Pancreas (tissue), 10 donors: ENCODE measurements at regions not wholly inside any gene's neighbourhood (a gene's known extent, or its start where the extent isn't known, plus 50 kb on each side); places are given as distances from the start of the nearest gene placed in this dataset.

ENCODE experiments used
- ATAC-seq, 4 donors: fragments of 200-7000 bp; cut with Tn5 transposase; one replicate each; pipeline versions ENCODE4 v1.8.0 to v1.9.1; 2020; ENCODE audit warnings: mild to moderate bottlenecking in 4 of 4, moderate library complexity in 4 of 4
- DNase-seq, 6 donors: peaks; one replicate each; pipeline ENCODE4 v3.0.0-alpha.2; 2020
- FAIRE-seq: peaks from 2 replicates; lab custom pipeline; 2012; peaks lifted over from hg19 to GRCh38; lab: Jason Lieb, UNC
- H3K27ac ChIP-seq, 4 donors: fragments of 200-600 bp; sonication (generic); 1 replicate in 3 of 4; 2 replicates in 1 of 4; pipeline versions ENCODE4 v1.5.0 to v1.8.0; 2020
- H3K27me3 ChIP-seq, 4 donors: fragments of 200-600 bp; one replicate each; pipeline ENCODE4 v1.8.0; 2021
- H3K36me3 ChIP-seq, 3 donors: fragments of 200-600 bp; sonication (generic) in 1 of 3; one replicate each; pipeline versions ENCODE4 v1.5.0 to v1.8.0; 2020 to 2021
- H3K4me1 ChIP-seq, 3 donors: fragments of 200-600 bp; one replicate each; pipeline ENCODE4 v1.8.0; 2021
- H3K4me3 ChIP-seq, 4 donors: fragments of 200-600 bp; sonication (generic) in 2 of 4; one replicate each; pipeline versions ENCODE4 v1.5.0 to v1.8.0; 2020 to 2021
- H3K9me3 ChIP-seq, 4 donors: fragments of 200-600 bp; one replicate each; pipeline ENCODE4 v1.8.0; 2021
- CTCF ChIP-seq, 4 donors: fragments of 200-600 bp; sonication (generic) in 3 of 4; IDR thresholded peaks; one replicate each; pipeline versions ENCODE4 v1.5.0 to v1.8.0; 2021; ENCODE audit warnings: antibody characterized with exemption in 4 of 4
- WGBS, 2 donors: extraction: QIAGEN DNeasy Blood & Tissue Kit; methylation state at CpG; one replicate each; pipeline ENCODE4 v1.1.7; 2013; 5-methylcytosine and 5-hydroxymethylcytosine counted together
- intact Hi-C, 3 donors: fragments of 100-400 bp; cut with DNase I; formaldehyde crosslinking; loops; one replicate each; pipeline versions ENCODE4 v1.11.1 to v1.14.2; 2022
- donor health status: healthy with polysubstance abuse.
- donor health status: DM: no; HTN: no; CAD: no; lungs with moderate emphysema.
- donor health status: DM: no; HTN: no; CAD: no.
- donor health status: control.
- donor health status: control.
- donor health status: Bipolar disorder and iron deficiency.
- donor health status: DM: yes; HTN: yes; CAD: no.
- donor health status: DM: no; HTN: no; CAD: no.
- donor health status: DM: no; HTN: no; CAD: no.
- donor health status: DM: yes; HTN: yes; CAD: no.

GRCh38 chr11:116434986-116435385 is 337.8 kb downstream of the BUD13 start:
- no peaks in the 10 kb centered on the region for H3K36me3 ChIP-seq
- no peak for TF ChIP-seq CTCF (IDR thresholded peaks at IDR 0.05)
- 42 to 57% methylated on average over 2 of the region's 2 CpGs for WGBS, 2 donors
- H3K27ac ChIP-seq = no peak overlapping the region
- DNase-seq (no peak), ATAC-seq (no peak), FAIRE-seq (no peak)
- intact Hi-C loops = no loop called here
- H3K4me3 ChIP-seq = no peak overlapping the region
- no peaks in the 10 kb centered on the region for H3K4me1 ChIP-seq
- H3K9me3 ChIP-seq = no peaks in the 10 kb centered on the region
- no peaks in the 10 kb centered on the region for H3K27me3 ChIP-seq

GRCh38 chr11:116432301-116432700 is 340.5 kb downstream of the BUD13 start:
- intact Hi-C loops = no loop called here
- FAIRE-seq (no peak), ATAC-seq (no peak), DNase-seq (no peak)
- Histone ChIP-seq H3K36me3 (no peaks in the 10 kb centered on the region), H3K4me1 (no peaks in the 10 kb centered on the region), H3K27me3 (no peaks in the 10 kb centered on the region), H3K4me3 (no peak overlapping the region), H3K27ac (no peak overlapping the region), H3K9me3 (no peaks in the 10 kb centered on the region)
- TF ChIP-seq CTCF (IDR thresholded peaks at IDR 0.05) = no peak
- WGBS, 2 donors = 82 to 89% methylated on average over 9 of the region's 9 CpGs

- intact Hi-C loops = no loop called here
- DNase-seq (no peak), FAIRE-seq (no peak), ATAC-seq (no peak)
- Histone ChIP-seq H3K4me3 (no peak overlapping the region), H3K9me3 (no peaks in the 10 kb centered on the region), H3K27ac (no peak overlapping the region), H3K27me3 (no peaks in the 10 kb centered on the region), H3K36me3 (no peaks in the 10 kb centered on the region), H3K4me1 (no peaks in the 10 kb centered on the region)
- 43 to 51% methylated on average over 1 of the region's 1 CpG for WGBS, 2 donors
- no peak for TF ChIP-seq CTCF (IDR thresholded peaks at IDR 0.05)
Measured at GRCh38 chr11:116431842-116432241, 340.9 kb downstream of the BUD13 start.

GRCh38 chr11:116428638-116428975 is 344.2 kb downstream of the BUD13 start:
- no peak for TF ChIP-seq CTCF (IDR thresholded peaks at IDR 0.05)
- Histone ChIP-seq H3K36me3 (no peaks in the 10 kb centered on the region), H3K27ac (no peak overlapping the region), H3K4me1 (no peaks in the 10 kb centered on the region), H3K27me3 (no peaks in the 10 kb centered on the region), H3K4me3 (no peak overlapping the region), H3K9me3 (no peaks in the 10 kb centered on the region)
- ATAC-seq (no peak), DNase-seq (no peak), FAIRE-seq (no peak)
- WGBS, 2 donors = 65 to 74% methylated on average over 6 of the region's 6 CpGs
- intact Hi-C loops = no loop called here

- H3K4me3 ChIP-seq = no peak overlapping the region
- 25 to 33% methylated on average over 11 of the region's 11 CpGs for WGBS, 2 donors
- no peaks in the 10 kb centered on the region for H3K9me3 ChIP-seq
- intact Hi-C loops = no loop called here
- no peak for DNase-seq
- no peaks in the 10 kb centered on the region for H3K36me3 ChIP-seq
- H3K27me3 ChIP-seq = no peaks in the 10 kb centered on the region
- no peak for TF ChIP-seq CTCF (IDR thresholded peaks at IDR 0.05)
- FAIRE-seq = no peak
- no peak overlapping the region for H3K27ac ChIP-seq
- no peaks in the 10 kb centered on the region for H3K4me1 ChIP-seq
- peak in 1 of 4 donors; percentile 47 for ATAC-seq
Measured at GRCh38 chr11:116427903-116428637, 344.7 kb downstream of the BUD13 start.
